Memory B cell (primary cell): ENCODE measurements at regions not wholly inside any gene's neighbourhood (a gene's known extent, or its start where the extent isn't known, plus 50 kb on each side); places are given as distances from the start of the nearest gene placed in this dataset.

ENCODE experiments used
- ATAC-seq: fragments of 150-1000 bp; cut with Tn5 transposase; 2 replicates; pipeline ENCODE4 v1.10.0; 2021; ENCODE audit warnings: low read depth, mild to moderate bottlenecking, moderate library complexity
- DNase-seq, 2 donors: peaks; one replicate each; pipeline ENCODE4 v3.0.0; 2022; ENCODE audit warnings: low spot score in 2 of 2
- H3K27ac Mint-ChIP-seq: one replicate; pipeline ENCODE4 v1.8.0; 2022; ENCODE audit warnings: mild to moderate bottlenecking, moderate library complexity, mixed read lengths
- H3K27me3 Mint-ChIP-seq: one replicate; pipeline ENCODE4 v1.8.0; 2022; ENCODE audit warnings: mixed read lengths
- H3K36me3 Mint-ChIP-seq: one replicate; pipeline ENCODE4 v1.8.0; 2022; ENCODE audit warnings: mild to moderate bottlenecking, mixed read lengths
- H3K4me1 Mint-ChIP-seq: one replicate; pipeline ENCODE4 v1.8.0; 2022; ENCODE audit warnings: mixed read lengths
- H3K4me3 Mint-ChIP-seq: one replicate; pipeline ENCODE4 v1.8.0; 2022; ENCODE audit warnings: mild to moderate bottlenecking, moderate library complexity, mixed read lengths
- H3K9me3 Mint-ChIP-seq: one replicate; pipeline ENCODE4 v1.8.0; 2022; ENCODE audit warnings: mixed read lengths

DNA sequence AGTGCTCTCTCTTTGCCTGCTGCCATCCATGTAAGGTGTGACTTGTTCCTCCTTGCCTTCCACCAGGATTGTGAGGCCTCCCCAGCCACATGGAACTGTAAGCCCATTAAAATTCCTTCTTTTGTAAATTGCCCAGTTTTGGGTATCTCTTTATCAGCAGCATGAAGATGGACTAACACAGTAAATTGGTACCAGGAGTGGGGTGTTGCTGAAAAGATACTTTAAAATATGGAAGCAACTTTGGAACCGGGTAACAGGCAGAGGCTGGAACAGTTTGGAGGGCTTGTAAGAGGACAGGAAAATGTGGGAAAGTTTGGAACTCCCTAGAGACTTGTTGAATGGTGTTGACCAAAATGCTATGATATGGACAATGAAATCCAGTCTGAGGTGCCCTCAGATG is 63.8 kb upstream of the PPP1R9A start:
- ATAC-seq (no peak), DNase-seq (no peak)
- H3K9me3 Mint-ChIP-seq, result peaks cover 22% of the 10 kb centered on the region
- H3K36me3 Mint-ChIP-seq, result no peaks in the 10 kb centered on the region
- no peak overlapping the region for H3K4me3 Mint-ChIP-seq
- no peaks in the 10 kb centered on the region for H3K27me3 Mint-ChIP-seq
- H3K4me1 Mint-ChIP-seq, result no peaks in the 10 kb centered on the region
- H3K27ac Mint-ChIP-seq, result no peak overlapping the region

DNA sequence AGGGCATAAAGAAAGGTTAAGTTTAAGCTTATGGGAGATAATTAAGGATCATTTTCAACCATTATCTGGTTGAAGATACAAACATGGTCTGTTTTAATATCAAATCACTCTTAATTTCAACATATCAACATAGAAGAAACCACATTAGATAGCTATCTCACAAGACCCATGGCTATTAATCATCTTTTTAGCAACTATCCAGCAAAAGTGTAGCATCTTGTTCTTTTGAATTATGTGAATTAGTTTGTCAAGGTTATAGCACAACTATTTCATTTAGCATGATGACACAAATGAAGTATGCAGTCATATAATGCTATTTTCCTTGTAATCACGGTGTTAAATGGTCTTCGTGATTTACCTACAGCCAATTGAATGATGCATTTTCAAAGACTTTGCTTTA is 58.9 kb upstream of the PPP1R9A start:
- H3K27ac Mint-ChIP-seq, result no peak overlapping the region
- ATAC-seq (no peak), DNase-seq (no peak)
- H3K4me3 Mint-ChIP-seq, result no peak overlapping the region
- H3K4me1 Mint-ChIP-seq, result no peaks in the 10 kb centered on the region
- H3K36me3 Mint-ChIP-seq, result no peaks in the 10 kb centered on the region
- H3K9me3 Mint-ChIP-seq, result peaks cover 11% of the 10 kb centered on the region
- no peaks in the 10 kb centered on the region for H3K27me3 Mint-ChIP-seq

DNA sequence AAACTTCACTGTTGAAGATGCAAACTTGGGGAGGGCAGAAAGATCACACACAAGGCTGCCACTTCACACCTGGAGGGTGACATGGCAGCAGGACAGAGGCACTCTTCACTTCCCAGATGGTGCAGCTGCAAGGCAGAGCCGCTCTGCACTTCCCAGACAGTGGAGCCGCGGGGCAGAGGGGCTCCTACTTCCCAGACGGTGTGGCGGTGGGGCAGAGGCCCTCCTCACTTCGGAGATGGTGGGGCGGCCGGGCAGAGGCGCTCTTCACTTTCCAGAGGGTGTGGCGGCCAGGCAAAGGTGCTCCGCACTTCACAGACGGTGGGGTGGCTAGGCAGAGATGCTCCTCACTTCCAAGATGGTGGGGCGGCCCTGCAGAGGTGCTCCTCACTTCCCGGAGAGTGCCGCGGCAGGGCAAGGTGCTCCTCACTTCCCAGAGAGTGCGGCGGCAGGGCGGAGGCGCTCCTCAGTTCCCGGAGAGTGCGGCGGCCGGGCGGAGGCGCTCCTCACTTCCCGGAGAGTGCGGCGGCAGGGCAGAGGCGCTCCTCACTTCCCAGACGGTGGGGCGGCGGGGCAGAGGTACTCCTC is 58.3 kb upstream of the PPP1R9A start:
- ATAC-seq (no peak), DNase-seq (no peak)
- Mint-ChIP-seq H3K27me3 (no peaks in the 10 kb centered on the region), H3K36me3 (no peaks in the 10 kb centered on the region), H3K4me3 (no peak overlapping the region), H3K4me1 (no peaks in the 10 kb centered on the region), H3K27ac (no peak overlapping the region), H3K9me3 (peaks cover 7% of the 10 kb centered on the region)

DNA sequence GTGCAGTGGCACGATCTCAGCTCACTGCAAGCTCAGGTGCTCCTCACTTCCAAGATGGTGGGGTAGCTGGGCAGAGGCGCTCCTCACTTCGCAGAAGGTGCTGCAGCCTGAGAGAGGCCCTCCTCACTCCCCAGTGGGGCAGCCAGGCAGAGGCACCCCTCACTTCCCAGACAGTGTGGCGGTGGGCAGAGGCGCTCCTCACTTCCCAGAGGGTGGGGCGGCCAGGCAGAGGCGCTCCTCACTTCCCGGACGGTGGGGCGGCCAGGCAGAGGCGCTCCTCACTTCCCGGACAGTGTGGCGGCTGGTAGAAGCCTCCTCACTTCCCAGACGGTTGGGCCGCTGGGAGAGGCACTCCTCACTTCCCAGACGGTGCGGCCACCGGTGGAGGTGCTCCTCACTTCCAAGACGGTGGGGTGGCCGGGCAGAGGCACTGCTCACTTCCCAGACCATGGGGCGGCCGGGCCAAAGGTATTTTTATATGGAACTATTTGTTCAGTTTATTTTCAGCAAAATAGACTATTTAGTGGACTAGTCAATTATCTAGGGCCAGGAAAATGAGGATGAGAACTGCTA is 57.7 kb upstream of the PPP1R9A start:
- H3K36me3 Mint-ChIP-seq, result peaks cover under 1% of the 10 kb centered on the region
- ATAC-seq (no peak), DNase-seq (no peak)
- H3K4me1 Mint-ChIP-seq, result no peaks in the 10 kb centered on the region
- peaks cover 9% of the 10 kb centered on the region for H3K9me3 Mint-ChIP-seq
- no peak overlapping the region for H3K27ac Mint-ChIP-seq
- no peaks in the 10 kb centered on the region for H3K27me3 Mint-ChIP-seq
- H3K4me3 Mint-ChIP-seq, result no peak overlapping the region

GRCh38 chr7:94855589-94855988 is 51.8 kb upstream of the PPP1R9A start:
- H3K36me3 Mint-ChIP-seq, result peaks cover 2% of the 10 kb centered on the region
- H3K27ac Mint-ChIP-seq, result no peak overlapping the region
- H3K27me3 Mint-ChIP-seq, result peaks cover 2% of the 10 kb centered on the region
- peaks cover 9% of the 10 kb centered on the region for H3K9me3 Mint-ChIP-seq
- DNase-seq (no peak), ATAC-seq (no peak)
- no peak overlapping the region for H3K4me3 Mint-ChIP-seq
- no peaks in the 10 kb centered on the region for H3K4me1 Mint-ChIP-seq

- peaks cover 2% of the 10 kb centered on the region for H3K36me3 Mint-ChIP-seq
- peaks cover 9% of the 10 kb centered on the region for H3K9me3 Mint-ChIP-seq
- H3K27ac Mint-ChIP-seq, result no peak overlapping the region
- peaks cover 2% of the 10 kb centered on the region for H3K27me3 Mint-ChIP-seq
- H3K4me1 Mint-ChIP-seq, result no peaks in the 10 kb centered on the region
- no peak overlapping the region for H3K4me3 Mint-ChIP-seq
- no peak for DNase-seq
- no peak for ATAC-seq
Observed at GRCh38 chr7:94856643-94857042, 50.8 kb upstream of the PPP1R9A start.
